Right lobe of liver (tissue), 6 donors: ENCODE measurements at regions not wholly inside any gene's neighbourhood (a gene's known extent, or its start where the extent isn't known, plus 50 kb on each side); places are given as distances from the start of the nearest gene placed in this dataset.

Experiments
- ATAC-seq, 4 donors: fragments of 200-7000 bp; cut with Tn5 transposase; one replicate each; pipeline ENCODE4 v1.9.1; 2020; ENCODE audit warnings: mild to moderate bottlenecking in 4 of 4, moderate library complexity in 4 of 4
- DNase-seq, 3 donors: peaks; one replicate each; pipeline ENCODE4 v3.0.0-alpha.2; 2020
- H3K27ac ChIP-seq, 3 donors: fragments of 200-600 bp; one replicate each; pipeline ENCODE4 v1.8.0; 2022
- H3K27me3 ChIP-seq, 2 donors: fragments of 200-600 bp; one replicate each; pipeline ENCODE4 v1.8.0; 2022
- H3K36me3 ChIP-seq, 4 donors: fragments of 200-600 bp; sonication (generic) in 1 of 4; one replicate each; pipeline versions ENCODE4 v1.5.1 to v1.8.0; 2017 to 2022; ENCODE audit warnings: control low read depth in 1 of 4
- H3K4me1 ChIP-seq, 4 donors: fragments of 200-600 bp; sonication (generic) in 1 of 4; one replicate each; pipeline versions ENCODE4 v1.5.1 to v1.8.0; 2017 to 2022; ENCODE audit warnings: control low read depth in 1 of 4
- H3K4me3 ChIP-seq, 3 donors: fragments of 200-600 bp; one replicate each; pipeline ENCODE4 v1.8.0; 2022
- H3K9me3 ChIP-seq, 4 donors: fragments of 200-600 bp; sonication (generic) in 1 of 4; one replicate each; pipeline versions ENCODE4 v1.5.1 to v1.8.0; 2017 to 2022; ENCODE audit warnings: control low read depth in 1 of 4
- POLR2A ChIP-seq: fragments of 450-650 bp; IDR thresholded peaks from one replicate; pipeline ENCODE4 v1.6.1; 2017; ENCODE audit warnings: antibody characterized with exemption, mild to moderate bottlenecking
- WGBS: methylation state at CpG from one replicate; pipeline ENCODE4 v1.1.6; 2018; ENCODE audit warnings: low coverage, low lambda C conversion rate; ENCODE audit not compliant: insufficient coverage; ENCODE audit errors: missing lambda C conversion rate; 5-methylcytosine and 5-hydroxymethylcytosine counted together
- intact Hi-C, 2 donors: fragments of 100-400 bp; cut with DNase I; formaldehyde crosslinking; loops; one replicate each; pipeline versions ENCODE4 v1.11.2 to v1.14.1; 2022
- TF ChIP-seq, protein P1 (sequence below), 4 donors: fragments of 200-600 bp in 3 of 4; fragments of 450-650 bp in 1 of 4; IDR thresholded peaks; one replicate each; pipeline versions ENCODE4 v1.5.1 to v1.8.0; 2016 to 2022; ENCODE audit warnings: antibody characterized with exemption in 4 of 4, mild to moderate bottlenecking in 2 of 4
- donor health status: DM: no; HTN: yes; CAD: no.
- donor health status: DM: no; HTN: no; CAD: no.
- donor health status: DM: no; HTN: no; CAD: no.
- donor health status: DM: no; HTN: yes; CAD: no.
- donor health status: DM: no; HTN: yes; CAD: no.

DNA sequence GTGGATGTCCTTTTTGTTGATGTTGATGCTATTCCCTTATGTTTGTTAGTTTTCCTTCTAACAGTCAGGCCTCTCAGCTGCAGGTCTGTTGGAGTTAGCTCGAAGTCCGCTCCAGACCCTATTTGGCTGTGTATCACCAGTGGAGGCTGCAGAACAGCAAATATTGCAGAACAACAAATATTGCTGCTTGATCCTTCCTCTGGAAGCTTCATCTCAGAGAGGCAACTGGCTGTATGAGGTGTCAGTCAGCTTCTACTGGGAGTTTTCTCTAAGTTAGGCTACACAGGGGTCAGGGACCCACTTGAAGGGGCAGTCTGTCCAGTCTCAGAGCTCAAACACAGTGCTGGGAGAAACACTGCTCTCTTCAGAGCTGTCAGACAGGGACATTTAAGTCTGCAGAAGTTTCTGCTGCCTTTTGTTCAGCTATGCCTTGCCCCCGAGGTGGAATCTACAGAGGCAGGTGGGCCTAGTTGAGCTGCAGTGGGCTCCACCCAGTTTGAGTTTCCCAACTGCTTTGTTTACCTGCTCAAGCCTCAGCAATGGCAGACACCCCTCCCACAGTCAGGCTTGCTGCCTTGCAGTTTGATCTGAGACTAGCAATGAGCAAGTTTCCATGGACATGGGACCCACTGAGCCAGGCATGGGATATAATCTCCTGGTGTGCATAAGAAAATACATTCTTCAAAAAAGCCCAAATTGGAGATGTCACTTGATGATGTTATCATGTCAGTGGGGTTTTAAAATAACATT is 99.5 kb downstream of the KDM5D start:
- TF ChIP-seq POLR2A = no peak
- TF ChIP-seq, protein P1, sequence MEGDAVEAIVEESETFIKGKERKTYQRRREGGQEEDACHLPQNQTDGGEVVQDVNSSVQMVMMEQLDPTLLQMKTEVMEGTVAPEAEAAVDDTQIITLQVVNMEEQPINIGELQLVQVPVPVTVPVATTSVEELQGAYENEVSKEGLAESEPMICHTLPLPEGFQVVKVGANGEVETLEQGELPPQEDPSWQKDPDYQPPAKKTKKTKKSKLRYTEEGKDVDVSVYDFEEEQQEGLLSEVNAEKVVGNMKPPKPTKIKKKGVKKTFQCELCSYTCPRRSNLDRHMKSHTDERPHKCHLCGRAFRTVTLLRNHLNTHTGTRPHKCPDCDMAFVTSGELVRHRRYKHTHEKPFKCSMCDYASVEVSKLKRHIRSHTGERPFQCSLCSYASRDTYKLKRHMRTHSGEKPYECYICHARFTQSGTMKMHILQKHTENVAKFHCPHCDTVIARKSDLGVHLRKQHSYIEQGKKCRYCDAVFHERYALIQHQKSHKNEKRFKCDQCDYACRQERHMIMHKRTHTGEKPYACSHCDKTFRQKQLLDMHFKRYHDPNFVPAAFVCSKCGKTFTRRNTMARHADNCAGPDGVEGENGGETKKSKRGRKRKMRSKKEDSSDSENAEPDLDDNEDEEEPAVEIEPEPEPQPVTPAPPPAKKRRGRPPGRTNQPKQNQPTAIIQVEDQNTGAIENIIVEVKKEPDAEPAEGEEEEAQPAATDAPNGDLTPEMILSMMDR (IDR thresholded peaks at IDR 0.05) = no peak
- Histone ChIP-seq H3K27ac (no peak overlapping the region), H3K4me3 (no peak overlapping the region), H3K9me3 (no peaks in the 10 kb centered on the region), H3K27me3 (no peaks in the 10 kb centered on the region), H3K36me3 (no peaks in the 10 kb centered on the region), H3K4me1 (no peaks in the 10 kb centered on the region)
- intact Hi-C loops = no loop called here
- peak in 1 of 4 donors; percentile 74 for ATAC-seq
- DNase-seq = peak in 1 of 3 donors; percentile 45
- no CpG with 5 or more reads among the region's 3 CpGs for WGBS

DNA sequence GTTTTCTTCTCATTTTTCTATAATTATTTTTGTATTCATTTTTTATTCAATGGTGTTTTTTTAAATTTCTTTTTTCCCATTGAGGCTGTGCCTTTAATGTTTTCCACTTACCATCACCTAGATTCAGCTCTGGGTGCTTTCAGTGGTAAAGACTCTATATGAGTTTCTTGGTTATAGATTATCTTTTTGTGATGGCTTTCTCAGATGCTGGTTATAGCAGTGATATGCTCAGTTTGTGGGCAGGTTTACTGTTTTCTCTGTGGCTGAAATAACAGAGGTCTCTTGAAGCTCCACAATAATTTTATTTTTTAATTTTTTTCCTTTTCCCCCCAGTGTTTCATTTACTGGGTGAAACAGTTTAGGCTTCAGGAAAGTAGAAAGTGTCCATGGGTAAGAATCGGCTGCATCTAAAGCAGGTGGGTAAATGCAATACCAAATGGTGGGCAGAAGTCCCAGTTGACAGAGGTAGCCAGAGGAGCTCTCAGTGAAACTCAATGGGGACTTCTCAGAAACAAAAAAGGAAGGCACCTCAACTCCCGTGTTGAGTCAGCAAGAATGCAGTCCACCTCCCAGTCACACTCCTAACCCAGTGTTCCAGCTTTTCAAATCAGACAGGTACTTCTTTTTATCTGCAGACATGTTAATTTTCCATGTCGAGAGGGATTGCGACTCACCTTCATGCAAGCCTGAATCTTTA is 106.7 kb downstream of the KDM5D start:
- Histone ChIP-seq H3K4me3 (no peak overlapping the region), H3K27me3 (no peaks in the 10 kb centered on the region), H3K27ac (no peak overlapping the region), H3K4me1 (no peaks in the 10 kb centered on the region), H3K9me3 (no peaks in the 10 kb centered on the region), H3K36me3 (no peaks in the 10 kb centered on the region)
- DNase-seq (no peak), ATAC-seq (no peak)
- WGBS = no CpG with 5 or more reads among the region's 4 CpGs
- intact Hi-C loops = no loop called here
- TF ChIP-seq, protein P1 (IDR thresholded peaks at IDR 0.05) = no peak
- TF ChIP-seq POLR2A = no peak

DNA sequence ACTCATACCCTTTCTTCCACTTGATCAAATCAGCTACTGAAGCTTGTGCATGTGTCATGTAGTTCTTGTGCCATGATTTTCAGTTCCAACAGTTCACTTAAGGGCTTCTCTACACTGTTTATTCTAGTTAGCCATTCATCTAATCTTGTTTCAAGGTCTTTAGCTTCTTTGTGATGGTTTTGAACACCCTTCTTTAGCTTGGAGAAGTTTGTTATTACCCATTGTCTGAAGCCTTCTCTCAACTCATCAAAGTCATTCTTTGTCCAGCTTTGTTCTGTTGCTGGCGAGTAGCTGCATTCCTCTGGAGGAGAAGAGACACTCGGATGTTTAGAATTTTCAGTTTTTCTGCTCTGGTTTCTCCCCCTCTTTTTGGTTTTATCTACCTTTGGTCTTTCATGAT is 115.6 kb downstream of the KDM5D start:
- H3K36me3 ChIP-seq = no peaks in the 10 kb centered on the region
- no peaks in the 10 kb centered on the region for H3K4me1 ChIP-seq
- H3K27me3 ChIP-seq = no peaks in the 10 kb centered on the region
- TF ChIP-seq, protein P1 (IDR thresholded peaks at IDR 0.05) = no peak
- TF ChIP-seq POLR2A = no peak
- H3K4me3 ChIP-seq = no peak overlapping the region
- DNase-seq = no peak
- H3K27ac ChIP-seq = no peak overlapping the region
- intact Hi-C loops = no loop called here
- WGBS = no CpG with 5 or more reads among the region's 2 CpGs
- no peaks in the 10 kb centered on the region for H3K9me3 ChIP-seq
- no peak for ATAC-seq

DNA sequence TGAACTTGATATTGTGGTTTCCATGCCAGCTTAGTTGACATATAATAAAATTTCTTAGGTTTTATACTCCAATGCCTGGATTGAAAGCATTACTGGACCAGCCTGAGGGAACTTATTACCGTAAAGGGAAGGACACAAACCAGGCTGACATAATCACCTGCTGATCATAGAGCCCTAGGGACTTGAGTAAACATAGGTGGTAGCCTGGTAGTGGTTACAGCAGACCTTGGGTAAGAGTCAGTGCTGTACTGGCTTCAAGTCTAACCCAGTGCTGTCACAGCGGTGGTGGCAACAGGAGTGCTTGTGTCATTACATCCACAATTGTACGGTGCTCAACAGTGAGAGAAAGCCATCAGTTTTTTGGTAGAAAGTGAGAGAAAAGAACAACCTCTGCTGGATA is 122.1 kb downstream of the KDM5D start:
- H3K27me3 ChIP-seq = no peaks in the 10 kb centered on the region
- WGBS = no CpG with 5 or more reads among the region's 3 CpGs
- H3K4me3 ChIP-seq = no peak overlapping the region
- no peaks in the 10 kb centered on the region for H3K4me1 ChIP-seq
- H3K27ac ChIP-seq = no peak overlapping the region
- TF ChIP-seq POLR2A = no peak
- TF ChIP-seq, protein P1 (IDR thresholded peaks at IDR 0.05) = no peak
- no peak for DNase-seq
- H3K36me3 ChIP-seq = no peaks in the 10 kb centered on the region
- no peak for ATAC-seq
- intact Hi-C loops = no loop called here
- H3K9me3 ChIP-seq = no peaks in the 10 kb centered on the region
